ENCODE measurements at regions not wholly inside any gene's neighbourhood (a gene's known extent, or its start where the extent isn't known, plus 50 kb on each side); places are given as distances from the start of the nearest gene placed in this dataset.

- ChIA-PET CTCF (no interaction called here), POLR2A (ENCODE audit: unreplicated experiment) (no interaction called here)
- no peak overlapping the region for H2BK20ac ChIP-seq (ENCODE audit: low read depth, low read length)
- TF ChIP-seq RAD21 (IDR thresholded peaks at IDR 0.05; ENCODE audit: low read length) = no peak
- no peak for TF ChIP-seq NFE2L2 (IDR thresholded peaks at IDR 0.05; ENCODE audit: low read depth, low read length)
- TF ChIP-seq POLR2A (IDR thresholded peaks at IDR 0.05; ENCODE audit: low read depth, low read length) = no peak
- TF ChIP-seq MXI1 (IDR thresholded peaks at IDR 0.05; ENCODE audit: borderline replicate concordance, low read depth, low read length) = no peak
- no peak for TF ChIP-seq RCOR1 (IDR thresholded peaks at IDR 0.05; ENCODE audit: insufficient replicate concordance, low read length)
- no peak for TF ChIP-seq CHD1 (IDR thresholded peaks at IDR 0.05; ENCODE audit: low read depth, low read length)
- TF ChIP-seq CTCF (conservative IDR thresholded peaks at IDR 0.05; ENCODE audit: low read depth, low read length) = no peak
- TF ChIP-seq BHLHE40 (IDR thresholded peaks at IDR 0.05; ENCODE audit: low read depth, low read length) = no peak
- TF ChIP-seq FOS (IDR thresholded peaks at IDR 0.05; ENCODE audit: low read depth, low read length) = no peak
- no peak for TF ChIP-seq MAFK (IDR thresholded peaks at IDR 0.05; ENCODE audit: low read depth, low read length)
- TF ChIP-seq MAZ (IDR thresholded peaks at IDR 0.05; ENCODE audit: borderline replicate concordance, low read depth, low read length) = no peak
- TF ChIP-seq ELK1 (IDR thresholded peaks at IDR 0.05; ENCODE audit: borderline replicate concordance, low read depth, low read length) = no peak
- no peak for TF ChIP-seq RFX5 (IDR thresholded peaks at IDR 0.05; ENCODE audit: low read depth, low read length)
- no peak for TF ChIP-seq CEBPB (IDR thresholded peaks at IDR 0.05; ENCODE audit: low read depth, low read length)
- TF ChIP-seq, protein P1, sequence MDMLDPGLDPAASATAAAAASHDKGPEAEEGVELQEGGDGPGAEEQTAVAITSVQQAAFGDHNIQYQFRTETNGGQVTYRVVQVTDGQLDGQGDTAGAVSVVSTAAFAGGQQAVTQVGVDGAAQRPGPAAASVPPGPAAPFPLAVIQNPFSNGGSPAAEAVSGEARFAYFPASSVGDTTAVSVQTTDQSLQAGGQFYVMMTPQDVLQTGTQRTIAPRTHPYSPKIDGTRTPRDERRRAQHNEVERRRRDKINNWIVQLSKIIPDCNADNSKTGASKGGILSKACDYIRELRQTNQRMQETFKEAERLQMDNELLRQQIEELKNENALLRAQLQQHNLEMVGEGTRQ (IDR thresholded peaks at IDR 0.05; ENCODE audit: low read depth, low read length) = no peak
- no peak for TF ChIP-seq SMC3 (IDR thresholded peaks at IDR 0.05; ENCODE audit: low read depth, low read length)
- H3K9me1 ChIP-seq (ENCODE audit: insufficient read depth, low read length) = 0 out of 2 replicates have a peak, but pooled peaks cover 6% of the 10 kb centered on the region
- no TSS peak for BruUV-seq (replicated peaks)
- no peak overlapping the region for H2BK5ac ChIP-seq (ENCODE audit: low read depth, low read length, poor library complexity, severe bottlenecking)
- H3K9me3 ChIP-seq (ENCODE audit: control insufficient read depth, insufficient read depth, low read length) = no peaks in the 10 kb centered on the region
- dilution Hi-C loops (cut with HindIII; ENCODE audit: low sequenced_read_pairs, unreplicated experiment) = no loop called here
- no peak overlapping the region for H3K56ac ChIP-seq (ENCODE audit: extremely low read depth, insufficient read depth, low read length)
- H3K36me3 ChIP-seq (ENCODE audit: control insufficient read depth, insufficient read depth, low read length) = no peaks in the 10 kb centered on the region
- H3K4me2 ChIP-seq (ENCODE audit: low read depth, low read length) = no peak overlapping the region
- WGBS, 2 experiments (ENCODE audit: extremely low coverage in 2 of 2, insufficient read length in 1 of 2) = no CpG with 5 or more reads among the region's 4 CpGs
- H4K91ac ChIP-seq (ENCODE audit: insufficient read depth, low read depth, low read length) = no peak overlapping the region
- no peaks in the 10 kb centered on the region; the same call in 1 of the 2 replicates for H3K4me1 ChIP-seq (ENCODE audit: control insufficient read depth, insufficient read depth, low read length)
- no peak overlapping the region for H3K14ac ChIP-seq (replicated peaks; ENCODE audit: low read depth, low read length)
- no peak overlapping the region for H4K5ac ChIP-seq (ENCODE audit: low read depth, low read length)
- H2AFZ ChIP-seq (replicated peaks; ENCODE audit: low read length, poor library complexity) = no peak overlapping the region
- no peak overlapping the region for H3K4ac ChIP-seq (ENCODE audit: low read depth, low read length)
- intact Hi-C loops (cut with micrococcal nuclease) = no loop called here
- no peak overlapping the region for H2BK120ac ChIP-seq (ENCODE audit: low read depth, low read length)
- DNase-seq = no peak
- H3K4me3 ChIP-seq (ENCODE audit: insufficient read depth, low read depth, low read length) = no peak overlapping the region
- H3K27me3 ChIP-seq (ENCODE audit: control insufficient read depth, insufficient read depth, low read length) = no peaks in the 10 kb centered on the region
- ATAC-seq (ENCODE audit: low read depth) = no peak
- H3K79me1 ChIP-seq (ENCODE audit: low read depth in 1 of 2, low read length in 2 of 2) = no peaks in the 10 kb centered on the region
- H3K27ac ChIP-seq (ENCODE audit: insufficient read depth, low read length) = no peak overlapping the region
- no peak overlapping the region for H2AK5ac ChIP-seq (ENCODE audit: low read depth, low read length)
- H2AK9ac ChIP-seq (replicated peaks; ENCODE audit: low read depth, low read length, poor library complexity) = no peak overlapping the region
- H4K8ac ChIP-seq (ENCODE audit: low read depth in 2 of 2, low read length in 2 of 2) = no peak overlapping the region
- no peak overlapping the region for H2BK15ac ChIP-seq (ENCODE audit: low read depth, low read length)
- in situ Hi-C loops (cut with MboI; ENCODE audit: low sequenced_read_pairs) = no loop called here
- no peak overlapping the region for H3K9ac ChIP-seq (ENCODE audit: low read depth, low read length)
- no peak overlapping the region for H3K18ac ChIP-seq (ENCODE audit: low read depth, low read length)
- no peaks in the 10 kb centered on the region for H4K20me1 ChIP-seq (ENCODE audit: insufficient read depth, low read length)
- no peak overlapping the region for H3K23ac ChIP-seq (ENCODE audit: low read depth, low read length)
Observed at GRCh38 chr6:137794516-137795201, 72.4 kb upstream of the TNFAIP3 start.
